Endothelial cell (in vitro differentiated cells): ENCODE measurements at regions not wholly inside any gene's neighbourhood (a gene's known extent, or its start where the extent isn't known, plus 50 kb on each side); places are given as distances from the start of the nearest gene placed in this dataset.
"Not testable (repeated sequence)": the region's sequence is repeated elsewhere in the genome, so short reads cannot be mapped to it uniquely, and the experiment has no call there.

Experiments
- DNase-seq: peaks from one replicate; pipeline ENCODE4 v3.0.0; 2021; ENCODE audit warnings: low spot score
- H3K27ac Mint-ChIP-seq: one replicate; pipeline ENCODE4 v1.8.0; 2021; ENCODE audit warnings: mixed read lengths, inconsistent platforms; ENCODE audit not compliant: unreplicated experiment
- H3K27me3 Mint-ChIP-seq: one replicate; pipeline ENCODE4 v1.8.0; 2021; ENCODE audit warnings: mild to moderate bottlenecking, moderate library complexity, mixed read lengths, inconsistent platforms; ENCODE audit not compliant: unreplicated experiment
- H3K36me3 Mint-ChIP-seq: one replicate; pipeline ENCODE4 v1.8.0; 2021; ENCODE audit warnings: mild to moderate bottlenecking, low read depth, mixed read lengths, inconsistent platforms; ENCODE audit not compliant: unreplicated experiment
- H3K4me1 Mint-ChIP-seq: one replicate; pipeline ENCODE4 v1.8.0; 2021; ENCODE audit warnings: mild to moderate bottlenecking, mixed read lengths, inconsistent platforms; ENCODE audit not compliant: unreplicated experiment
- H3K4me3 Mint-ChIP-seq: one replicate; pipeline ENCODE4 v1.8.0; 2021; ENCODE audit warnings: mild to moderate bottlenecking, mixed read lengths, inconsistent platforms; ENCODE audit not compliant: unreplicated experiment
- H3K9me3 Mint-ChIP-seq: one replicate; pipeline ENCODE4 v1.8.0; 2021; ENCODE audit warnings: mixed read lengths, inconsistent platforms; ENCODE audit not compliant: unreplicated experiment
- CTCF ChIP-seq: fragments of 200-600 bp; sonication (generic); IDR thresholded peaks from one replicate; pipeline ENCODE4 v1.5.0; 2021; ENCODE audit warnings: antibody characterized with exemption; ENCODE audit not compliant: unreplicated experiment

- peaks cover 18% of the 10 kb centered on the region for H3K9me3 Mint-ChIP-seq
- not testable (repeated sequence) for H3K4me1 Mint-ChIP-seq, H3K27ac Mint-ChIP-seq, DNase-seq, H3K36me3 Mint-ChIP-seq, H3K27me3 Mint-ChIP-seq, H3K4me3 Mint-ChIP-seq
These were observed 92.5 kb upstream of the ZNF519 start for GRCh38 chr18:14224551-14225285.

- not testable (repeated sequence) for H3K4me1 Mint-ChIP-seq, H3K36me3 Mint-ChIP-seq, H3K27ac Mint-ChIP-seq, H3K27me3 Mint-ChIP-seq, DNase-seq, H3K4me3 Mint-ChIP-seq
- peaks cover 18% of the 10 kb centered on the region for H3K9me3 Mint-ChIP-seq
These were observed 91.7 kb upstream of the ZNF519 start for GRCh38 chr18:14223919-14224318.

DNA sequence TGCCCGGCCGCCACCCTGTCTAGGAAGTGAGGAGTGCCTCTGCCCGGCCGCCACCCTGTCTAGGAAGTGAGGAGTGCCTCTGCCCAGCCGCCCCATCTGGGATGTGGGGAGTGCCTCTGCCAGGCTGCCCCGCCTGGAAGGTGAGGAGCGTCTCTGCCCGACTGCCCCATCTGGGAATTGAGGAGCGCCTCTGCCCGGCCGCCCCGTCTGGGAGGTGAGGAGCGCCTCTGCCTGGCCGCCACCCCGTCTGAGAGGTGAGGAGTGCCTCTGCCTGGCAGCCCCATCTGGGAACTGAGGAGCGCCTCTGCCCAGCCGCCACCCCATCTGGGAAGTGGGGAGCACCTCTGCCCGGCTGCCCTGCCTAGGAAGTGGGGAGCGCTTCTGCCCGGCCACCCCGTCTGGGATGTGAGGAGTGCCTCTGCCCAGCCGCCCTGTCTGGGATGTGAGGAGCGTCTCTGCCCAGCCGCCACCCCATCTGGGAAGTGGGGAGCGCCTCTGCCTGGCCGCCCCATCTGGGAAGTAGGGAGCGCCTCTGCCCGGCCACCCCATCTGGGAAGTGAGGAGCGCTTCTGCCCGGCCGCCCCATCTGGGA, 91.1 kb upstream of the ZNF519 start:
- H3K4me3 Mint-ChIP-seq, H3K27ac Mint-ChIP-seq, H3K36me3 Mint-ChIP-seq, DNase-seq, H3K27me3 Mint-ChIP-seq, H3K4me1 Mint-ChIP-seq: not testable (repeated sequence)
- H3K9me3 Mint-ChIP-seq: peaks cover 18% of the 10 kb centered on the region

DNA sequence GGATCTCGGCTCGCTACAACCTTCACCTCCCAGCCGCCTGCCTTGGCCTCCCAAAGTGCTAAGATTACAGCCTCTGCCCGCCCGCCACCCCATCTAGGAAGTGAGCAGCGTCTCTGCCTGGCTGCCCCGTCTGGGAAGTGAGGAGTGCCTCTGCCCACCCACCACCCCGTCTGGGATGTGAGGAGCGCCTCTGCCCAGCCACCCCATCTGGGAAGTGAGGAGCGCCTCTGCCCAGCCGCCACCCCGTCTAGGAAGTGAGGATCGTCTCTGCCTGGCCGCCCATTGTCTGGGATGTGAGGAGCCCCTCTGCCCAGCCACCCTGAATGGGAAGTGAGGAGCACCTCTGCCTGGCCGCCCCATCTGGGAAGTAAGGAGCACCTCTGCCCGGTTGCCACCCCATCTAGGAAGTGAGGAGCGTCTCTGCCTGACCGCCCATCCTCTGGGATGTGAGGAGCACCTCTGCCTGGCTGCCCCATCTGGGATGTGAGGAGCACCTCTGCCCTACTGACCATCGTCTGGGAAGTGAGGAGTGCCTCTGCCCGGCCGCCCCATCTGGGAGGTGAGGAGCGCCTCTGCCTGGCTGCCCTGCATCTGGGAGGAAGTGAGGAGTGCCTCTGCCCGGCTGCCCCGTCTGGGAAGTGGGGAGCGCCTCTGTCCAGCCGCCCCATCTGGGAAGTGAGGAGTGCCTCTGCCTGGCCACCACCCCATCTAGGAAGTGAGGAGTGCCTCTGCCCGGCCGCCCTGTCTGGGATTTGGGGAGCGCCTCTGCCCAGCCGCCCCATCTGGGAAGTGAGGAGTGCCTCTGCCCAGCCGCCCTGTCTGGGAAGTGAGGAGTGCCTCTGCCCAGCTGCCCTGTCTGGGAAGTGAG, 90.4 kb upstream of the ZNF519 start:
- H3K4me1 Mint-ChIP-seq, H3K27ac Mint-ChIP-seq, H3K36me3 Mint-ChIP-seq, DNase-seq, H3K27me3 Mint-ChIP-seq, H3K4me3 Mint-ChIP-seq: not testable (repeated sequence)
- peaks cover 18% of the 10 kb centered on the region for H3K9me3 Mint-ChIP-seq

- H3K27me3 Mint-ChIP-seq: peaks cover 10% of the 10 kb centered on the region
- DNase-seq: no peak
- peaks cover 18% of the 10 kb centered on the region for H3K9me3 Mint-ChIP-seq
- TF ChIP-seq CTCF: no peak
- H3K27ac Mint-ChIP-seq: no peak overlapping the region
- peaks cover 4% of the 10 kb centered on the region for H3K36me3 Mint-ChIP-seq
- no peaks in the 10 kb centered on the region for H3K4me1 Mint-ChIP-seq
- H3K4me3 Mint-ChIP-seq: no peak overlapping the region
These were observed 89.5 kb upstream of the ZNF519 start for GRCh38 chr18:14221689-14222088.

DNA sequence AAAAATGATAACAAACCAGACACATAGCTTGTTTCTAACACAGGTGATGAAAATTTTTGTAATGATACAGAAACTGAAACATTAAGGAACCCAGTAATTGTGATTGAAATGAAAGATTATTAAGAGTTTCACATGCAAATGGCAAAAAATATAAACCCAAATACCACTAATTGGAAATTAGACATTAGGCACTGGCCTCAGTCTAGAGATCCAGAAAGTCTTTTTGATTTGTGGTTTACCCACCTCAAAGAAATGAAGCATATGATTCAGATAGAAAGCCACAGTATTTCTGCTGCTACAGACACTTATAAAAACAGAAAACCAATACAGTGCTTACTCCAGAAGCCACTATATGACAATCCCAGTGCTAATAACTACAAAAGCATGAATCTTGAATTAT, 83.7 kb upstream of the ZNF519 start:
- not testable (repeated sequence) for DNase-seq, H3K4me1 Mint-ChIP-seq, H3K4me3 Mint-ChIP-seq, H3K27me3 Mint-ChIP-seq, H3K9me3 Mint-ChIP-seq, H3K36me3 Mint-ChIP-seq, H3K27ac Mint-ChIP-seq

DNA sequence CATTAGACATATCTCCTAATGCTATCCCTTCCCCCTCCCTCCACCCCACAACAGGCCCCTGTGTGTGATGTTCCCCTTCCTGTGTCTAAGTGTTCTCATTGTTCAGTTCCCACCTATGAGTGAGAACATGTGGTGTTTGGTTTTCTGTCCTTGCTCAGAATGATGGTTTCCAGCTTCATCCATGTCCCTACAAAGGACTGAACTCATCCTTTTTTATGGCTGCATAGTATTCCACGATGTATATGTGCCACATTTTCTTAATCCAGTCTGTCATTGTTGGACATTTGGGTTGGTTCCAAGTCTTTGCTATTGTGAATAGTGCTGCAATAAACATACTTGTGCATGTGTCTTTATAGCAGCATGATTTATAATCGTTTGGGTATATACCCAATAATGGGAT, 71.2 kb upstream of the ZNF519 start:
- not testable (repeated sequence) for H3K9me3 Mint-ChIP-seq, H3K27ac Mint-ChIP-seq, H3K4me1 Mint-ChIP-seq, H3K4me3 Mint-ChIP-seq, H3K27me3 Mint-ChIP-seq, H3K36me3 Mint-ChIP-seq, DNase-seq

DNA sequence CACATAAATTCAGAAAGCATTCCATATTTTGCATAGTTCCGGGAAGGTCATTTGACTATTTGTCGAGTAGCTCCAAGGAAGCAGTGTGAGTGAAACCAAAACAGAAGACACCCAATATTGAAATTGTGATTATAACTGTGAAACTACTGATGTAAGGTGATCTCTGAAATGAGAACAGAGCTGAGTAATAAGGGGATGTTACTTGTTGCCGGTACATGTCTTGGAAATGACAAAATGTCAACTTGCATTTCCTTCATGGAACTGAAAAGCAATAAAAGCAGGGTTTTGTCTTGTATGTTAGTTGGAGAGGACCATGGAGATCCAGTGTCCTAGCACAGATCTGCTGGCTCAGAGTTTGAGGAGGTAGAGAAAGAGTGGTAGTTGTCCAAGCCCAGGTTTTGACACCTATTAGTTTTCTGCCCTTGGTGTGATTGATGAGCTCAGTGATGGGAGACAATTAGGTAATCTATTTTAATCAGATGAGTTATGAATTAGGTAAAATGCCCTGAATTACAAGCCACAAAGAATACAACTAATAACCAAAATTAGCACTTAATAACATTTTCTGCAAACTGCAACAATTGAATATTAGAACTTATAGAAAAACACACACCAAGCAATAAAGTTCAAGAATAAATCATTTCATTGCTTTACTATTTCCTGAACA, 58.7 kb upstream of the ZNF519 start:
- not testable (repeated sequence) for H3K27me3 Mint-ChIP-seq, H3K9me3 Mint-ChIP-seq, H3K27ac Mint-ChIP-seq, H3K36me3 Mint-ChIP-seq, DNase-seq, H3K4me3 Mint-ChIP-seq, H3K4me1 Mint-ChIP-seq
